Activated B cell treated with CpG ODN at 0.5 μM for 24 hours (primary cell): ENCODE measurements at regions not wholly inside any gene's neighbourhood (a gene's known extent, or its start where the extent isn't known, plus 50 kb on each side); places are given as distances from the start of the nearest gene placed in this dataset.

ENCODE experiments used
- ATAC-seq: fragments of 200-7000 bp; cut with Tn5 transposase; one replicate; pipeline ENCODE4 v1.10.0; 2021; ENCODE audit warnings: low read depth, mild to moderate bottlenecking, moderate library complexity
- CTCF ChIA-PET: fragments of 350-600 bp; sonication (Branson Sonifier 250); formaldehyde crosslinking; loops from one replicate; lab custom pipeline; 2021; ENCODE audit warnings: antibody characterized with exemption; lab: Charles Lee
- POLR2A ChIA-PET: fragments of 350-600 bp; sonication (Branson Sonifier 250); formaldehyde crosslinking; loops from one replicate; lab custom pipeline; 2021; ENCODE audit warnings: antibody characterized with exemption; lab: Charles Lee
- DNase-seq: peaks from one replicate; pipeline ENCODE4 v3.0.0; 2022
- H3K27ac Mint-ChIP-seq: one replicate; pipeline ENCODE4 v1.8.0; 2020; ENCODE audit warnings: mixed read lengths
- H3K27me3 Mint-ChIP-seq: one replicate; pipeline ENCODE4 v1.8.0; 2021; ENCODE audit warnings: mixed read lengths
- H3K36me3 Mint-ChIP-seq: one replicate; pipeline ENCODE4 v1.8.0; 2021; ENCODE audit warnings: low read depth, mixed read lengths
- H3K4me1 Mint-ChIP-seq: one replicate; pipeline ENCODE4 v1.8.0; 2021; ENCODE audit warnings: mixed read lengths
- H3K4me3 Mint-ChIP-seq: one replicate; pipeline ENCODE4 v1.8.0; 2020; ENCODE audit warnings: mild to moderate bottlenecking, mixed read lengths
- H3K9me3 Mint-ChIP-seq: one replicate; pipeline ENCODE4 v1.8.0; 2020; ENCODE audit warnings: mixed read lengths
- CTCF ChIP-seq: fragments of 200-600 bp; IDR thresholded peaks from one replicate; pipeline ENCODE4 v1.8.0; 2022; ENCODE audit warnings: antibody characterized with exemption, mild to moderate bottlenecking
- intact Hi-C: fragments of 100-400 bp; cut with micrococcal nuclease; formaldehyde crosslinking; loops from one replicate; pipeline ENCODE4 v1.15.1; 2024

DNA sequence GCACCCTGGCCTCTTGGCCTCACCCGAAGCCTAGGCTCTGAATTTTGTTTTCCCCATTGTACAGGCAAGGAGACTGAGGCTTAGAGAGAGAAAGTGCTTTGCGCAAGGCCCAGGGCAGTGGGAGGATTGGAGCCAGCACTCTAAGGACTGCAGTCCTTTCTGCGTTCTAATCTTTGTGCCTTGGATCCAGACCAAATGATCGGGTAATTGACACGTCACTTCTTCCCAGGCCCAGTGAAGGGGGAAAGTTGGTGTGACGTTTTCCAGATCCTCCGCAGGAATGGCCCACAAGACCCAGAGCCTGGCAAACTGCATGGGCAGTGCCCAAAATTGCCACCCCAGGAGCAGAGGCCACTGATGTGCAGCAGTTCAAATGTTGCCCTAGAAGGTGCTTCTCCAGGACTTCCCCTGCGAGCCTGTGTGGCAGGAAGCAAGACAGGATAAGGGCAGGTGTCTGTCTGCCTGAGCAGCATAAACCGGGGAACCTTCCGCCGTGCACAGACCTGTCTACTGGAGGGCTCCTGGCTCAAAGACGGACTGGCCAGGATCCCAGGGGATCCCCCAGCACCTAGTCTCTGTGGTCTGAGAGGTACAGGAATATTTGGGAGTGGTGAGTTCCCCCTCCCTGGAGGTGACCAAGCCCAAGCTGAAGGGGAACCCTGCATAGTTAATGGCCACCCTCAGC, 194.5 kb upstream of the TLE3 start:
- ATAC-seq, result no peak
- intact Hi-C loops, result no loop called here
- peaks cover 10% of the 10 kb centered on the region for H3K4me1 Mint-ChIP-seq
- ChIA-PET CTCF (no interaction called here), POLR2A (no interaction called here)
- H3K36me3 Mint-ChIP-seq, result no peaks in the 10 kb centered on the region
- no peaks in the 10 kb centered on the region for H3K9me3 Mint-ChIP-seq
- H3K27ac Mint-ChIP-seq, result no peak overlapping the region
- no peak for TF ChIP-seq CTCF
- no peak for DNase-seq
- H3K27me3 Mint-ChIP-seq, result no peaks in the 10 kb centered on the region
- H3K4me3 Mint-ChIP-seq, result no peak overlapping the region

- no peak overlapping the region for H3K27ac Mint-ChIP-seq
- no peak for DNase-seq
- POLR2A ChIA-PET, result no interaction called here
- H3K36me3 Mint-ChIP-seq, result no peaks in the 10 kb centered on the region
- H3K27me3 Mint-ChIP-seq, result no peaks in the 10 kb centered on the region
- intact Hi-C loops, result no loop called here
- no peaks in the 10 kb centered on the region for H3K9me3 Mint-ChIP-seq
- no peak for TF ChIP-seq CTCF
- no peak overlapping the region for H3K4me3 Mint-ChIP-seq
- peaks cover 12% of the 10 kb centered on the region for H3K4me1 Mint-ChIP-seq
- ATAC-seq, result no peak
- CTCF ChIA-PET, result no interaction called here
These were observed 193.8 kb upstream of the TLE3 start for GRCh38 chr15:70291305-70292075.

GRCh38 chr15:70290708-70291107, 193.0 kb upstream of the TLE3 start:
- POLR2A ChIA-PET, result no interaction called here
- no peaks in the 10 kb centered on the region for H3K36me3 Mint-ChIP-seq
- H3K27me3 Mint-ChIP-seq, result no peaks in the 10 kb centered on the region
- peaks cover 12% of the 10 kb centered on the region for H3K4me1 Mint-ChIP-seq
- intact Hi-C loops, result no loop called here
- DNase-seq (no peak), ATAC-seq (no peak)
- no peak overlapping the region for H3K4me3 Mint-ChIP-seq
- no peak for TF ChIP-seq CTCF
- CTCF ChIA-PET, result no interaction called here
- no peaks in the 10 kb centered on the region for H3K9me3 Mint-ChIP-seq
- H3K27ac Mint-ChIP-seq, result no peak overlapping the region

- Mint-ChIP-seq H3K27ac (no peak overlapping the region), H3K4me3 (no peak overlapping the region), H3K27me3 (no peaks in the 10 kb centered on the region), H3K36me3 (no peaks in the 10 kb centered on the region), H3K4me1 (peaks cover 21% of the 10 kb centered on the region), H3K9me3 (no peaks in the 10 kb centered on the region)
- ATAC-seq (no peak), DNase-seq (no peak)
- intact Hi-C loops, result no loop called here
- ChIA-PET POLR2A (no interaction called here), CTCF (no interaction called here)
- no peak for TF ChIP-seq CTCF
These were observed 191.7 kb upstream of the TLE3 start for GRCh38 chr15:70289191-70289955.
